HG03442 (cell line): ENCODE measurements at regions not wholly inside any gene's neighbourhood (a gene's known extent, or its start where the extent isn't known, plus 50 kb on each side); places are given as distances from the start of the nearest gene placed in this dataset.
A peak's percentile ranks its signal among the peaks of the same experiment; 100 is the strongest.
"Not testable (repeated sequence)": the region's sequence is repeated elsewhere in the genome, so short reads cannot be mapped to it uniquely, and the experiment has no call there.

Experiments used
- ATAC-seq: cut with Tn5 transposase; IDR thresholded peaks from one replicate; pipeline ENCODE4 v1.9.1; 2021; ENCODE audit warnings: mild to moderate bottlenecking, moderate library complexity; ENCODE audit not compliant: unreplicated experiment

DNA sequence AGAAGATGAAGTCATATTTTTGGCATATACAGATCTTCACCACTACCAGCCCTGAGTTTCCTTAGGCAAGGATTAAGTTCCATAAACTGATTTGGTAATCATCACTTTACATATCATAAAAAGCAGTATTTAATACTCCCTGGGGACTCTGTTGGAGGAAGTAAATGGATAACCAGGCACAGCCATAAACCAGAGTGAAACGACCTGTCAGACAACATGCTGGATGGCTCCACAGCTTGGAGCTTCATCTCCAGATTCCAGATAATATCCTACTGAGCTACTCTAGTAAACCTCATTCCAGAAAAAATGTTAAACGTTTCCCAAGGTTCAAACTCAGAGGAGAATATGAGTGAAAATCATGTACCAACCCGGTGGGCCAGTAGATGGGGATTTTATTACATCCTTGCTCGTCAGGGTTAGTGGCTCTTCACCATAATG lies 109.2 kb downstream of the BASP1 start:
- no peak for ATAC-seq

DNA sequence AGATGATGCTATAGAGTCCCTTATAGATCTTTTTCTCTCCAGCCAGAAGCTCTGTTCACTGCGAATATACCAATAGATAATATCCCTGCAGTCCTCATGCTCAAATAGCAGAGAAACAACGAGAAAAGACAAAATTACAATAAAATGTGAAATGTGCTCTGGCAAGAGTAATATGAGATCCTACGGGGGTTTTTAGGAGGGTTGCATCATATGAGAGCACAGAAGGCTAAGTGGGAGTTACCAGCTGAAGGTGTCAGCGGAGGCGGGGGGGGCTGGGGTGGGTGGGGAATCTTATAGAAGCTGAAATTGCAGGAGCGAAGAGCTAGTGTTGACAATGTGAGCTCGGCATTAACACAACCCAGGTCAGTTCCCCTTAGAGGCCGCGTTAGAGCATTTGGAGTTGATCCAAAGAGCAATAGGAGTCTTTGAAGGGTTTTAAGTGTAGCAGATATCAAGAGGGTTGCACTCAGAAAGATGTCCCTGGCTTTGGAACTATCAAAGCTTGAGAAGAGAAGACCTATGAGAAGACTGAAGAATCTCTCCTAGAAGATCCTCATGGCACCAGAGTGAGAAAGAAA lies 109.7 kb downstream of the BASP1 start:
- no peak for ATAC-seq

DNA sequence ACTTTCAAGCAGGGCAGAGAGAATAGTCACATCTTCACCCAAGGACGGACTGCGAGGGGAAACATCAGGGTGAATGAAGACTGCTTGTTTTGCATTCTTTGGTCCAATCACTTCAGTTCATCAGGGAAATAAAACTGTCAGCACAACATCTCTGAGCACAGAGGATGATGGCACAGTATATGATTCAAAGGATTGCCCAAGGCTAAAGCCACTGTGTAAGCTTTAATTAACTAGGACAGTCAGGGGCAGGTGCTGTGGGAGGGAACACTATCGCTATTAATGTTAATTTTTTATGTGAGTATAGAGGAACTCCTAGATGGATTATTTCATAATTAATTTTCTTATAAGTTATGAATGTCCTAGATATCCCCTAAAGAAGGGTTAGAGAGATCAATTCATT lies 112.1 kb downstream of the BASP1 start:
- ATAC-seq, result no peak

DNA sequence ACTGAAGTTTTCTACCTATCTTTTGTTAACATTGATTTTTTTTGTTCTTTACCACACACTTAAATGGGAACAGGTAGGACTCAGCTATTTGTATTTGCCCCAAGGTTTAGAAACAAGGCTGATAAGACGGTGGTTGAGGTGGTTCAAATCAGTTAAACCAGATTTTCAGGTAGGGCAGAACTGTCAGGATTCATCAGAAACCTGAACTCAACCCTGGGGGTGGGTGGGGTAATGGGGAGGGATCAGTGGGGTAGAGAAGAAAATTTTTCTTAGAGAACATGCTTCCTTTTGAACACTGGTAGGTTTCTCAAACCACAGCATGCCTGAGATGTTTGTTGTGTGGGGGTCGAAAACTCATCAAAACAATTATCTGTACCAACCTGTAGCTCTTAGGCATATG lies 113.0 kb downstream of the BASP1 start:
- ATAC-seq, result no peak

DNA sequence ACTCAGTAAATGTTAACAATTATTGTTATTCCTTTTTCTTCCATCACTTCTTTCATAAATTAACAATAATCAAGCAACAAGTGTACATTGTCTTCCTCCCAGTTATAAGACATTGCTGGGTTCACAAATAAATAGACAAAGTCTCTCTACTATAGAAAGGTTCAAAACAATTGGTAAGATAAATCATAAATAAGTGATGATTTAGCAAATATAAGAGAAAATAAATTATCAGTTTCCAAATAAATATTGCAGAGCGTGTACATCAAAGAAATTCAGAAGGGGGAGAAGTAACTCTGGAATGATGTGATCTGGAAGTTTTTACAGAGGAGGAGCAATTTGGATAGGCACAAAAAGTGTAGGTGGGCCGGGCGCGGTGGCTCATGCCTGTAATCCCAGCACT lies 114.2 kb downstream of the BASP1 start:
- no peak for ATAC-seq

DNA sequence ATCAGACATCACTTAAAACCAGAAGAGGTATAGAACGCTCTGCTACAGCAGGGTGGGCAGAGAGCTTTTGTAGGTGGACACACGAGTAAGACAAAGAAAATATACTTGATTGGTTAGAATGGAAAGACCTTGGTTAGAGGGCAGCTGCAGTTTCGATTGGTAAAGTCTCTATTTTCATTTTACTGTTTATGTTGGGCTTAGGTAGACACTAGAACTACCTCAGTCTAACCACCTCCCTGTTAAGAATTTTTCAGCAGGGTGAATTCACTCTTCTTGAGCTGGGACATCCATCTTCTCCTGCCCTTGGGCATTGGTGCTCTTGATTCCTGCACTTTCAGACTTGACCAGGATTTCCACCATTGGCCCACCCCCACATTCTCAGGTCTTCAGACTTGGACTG lies 116.3 kb downstream of the BASP1 start:
- no peak for ATAC-seq

DNA sequence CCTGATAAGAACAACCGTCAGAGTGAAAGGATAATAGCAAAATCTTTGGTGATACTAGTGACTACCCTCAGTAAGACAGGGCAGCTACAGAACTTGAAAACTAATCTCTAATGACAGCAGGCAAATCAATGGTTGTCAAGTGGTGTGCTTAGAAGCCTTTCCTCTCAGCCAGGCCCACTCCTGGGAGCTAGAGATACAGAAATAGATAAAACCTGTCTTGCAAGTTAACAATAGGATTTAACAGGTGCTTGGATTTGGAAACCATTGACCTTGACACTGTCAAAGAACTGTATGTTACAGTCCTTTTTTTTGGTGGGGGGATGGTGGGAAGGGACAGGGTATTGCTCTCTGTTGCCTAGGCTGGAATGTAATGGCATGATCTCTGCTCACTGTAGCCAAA lies 118.6 kb downstream of the BASP1 start:
- no peak for ATAC-seq

DNA sequence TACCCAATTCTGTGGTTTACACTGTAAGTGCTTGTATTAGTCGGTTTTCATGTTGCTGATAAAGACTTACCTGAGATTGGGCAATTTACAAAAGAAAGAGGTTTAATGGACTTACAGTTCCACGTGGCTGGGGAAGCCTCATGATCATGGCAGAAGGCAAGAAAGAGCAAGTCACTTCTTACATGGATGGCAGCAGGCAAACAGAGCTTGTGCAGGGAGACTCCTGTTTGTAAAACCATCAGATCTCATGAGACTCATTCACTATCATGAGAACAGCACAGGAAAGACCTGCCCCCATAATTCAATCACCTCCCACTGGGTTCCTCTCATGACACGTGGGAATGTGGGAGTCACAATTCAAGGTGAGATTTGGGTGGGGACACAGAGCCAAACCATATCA lies 119.3 kb downstream of the BASP1 start:
- not testable (repeated sequence) for ATAC-seq

DNA sequence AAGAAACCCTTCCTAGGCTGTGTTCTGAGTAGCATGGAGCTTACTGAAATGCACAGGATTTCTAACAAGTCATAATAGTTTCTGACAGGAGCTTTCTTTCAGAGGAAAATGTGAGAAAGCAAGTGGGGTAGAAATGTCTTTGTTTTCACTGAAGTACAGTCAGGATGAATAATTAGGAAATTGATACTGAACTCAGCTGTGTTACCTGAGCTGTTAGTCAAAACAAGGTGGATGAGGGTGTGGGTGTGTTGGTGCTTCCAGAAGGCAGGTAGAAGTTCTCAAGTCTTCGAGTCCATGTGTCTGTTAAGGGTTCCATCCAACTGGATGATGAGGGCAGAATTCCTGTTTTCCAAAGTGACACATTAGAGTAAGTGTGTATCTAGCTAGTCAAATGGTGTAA lies 122.4 kb downstream of the BASP1 start:
- no peak for ATAC-seq

DNA sequence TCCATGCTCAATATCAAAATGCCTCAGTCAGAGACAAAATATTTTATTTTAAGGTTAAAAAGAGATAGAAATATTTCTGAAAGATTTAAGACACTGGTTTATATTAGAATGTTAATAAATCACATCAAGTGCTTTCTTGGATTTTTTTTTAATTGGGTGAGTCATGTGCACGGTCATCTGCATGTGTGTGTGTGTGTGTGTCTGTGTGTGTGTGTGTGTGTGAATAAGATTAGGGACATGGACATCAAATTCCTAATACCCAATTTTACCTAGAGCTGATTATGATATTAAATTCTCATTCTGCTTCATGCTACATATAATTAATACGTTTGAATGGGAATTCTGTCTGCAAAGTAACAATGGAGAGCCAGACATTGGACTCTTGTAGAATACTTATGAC lies 122.9 kb downstream of the BASP1 start:
- ATAC-seq, result no peak

DNA sequence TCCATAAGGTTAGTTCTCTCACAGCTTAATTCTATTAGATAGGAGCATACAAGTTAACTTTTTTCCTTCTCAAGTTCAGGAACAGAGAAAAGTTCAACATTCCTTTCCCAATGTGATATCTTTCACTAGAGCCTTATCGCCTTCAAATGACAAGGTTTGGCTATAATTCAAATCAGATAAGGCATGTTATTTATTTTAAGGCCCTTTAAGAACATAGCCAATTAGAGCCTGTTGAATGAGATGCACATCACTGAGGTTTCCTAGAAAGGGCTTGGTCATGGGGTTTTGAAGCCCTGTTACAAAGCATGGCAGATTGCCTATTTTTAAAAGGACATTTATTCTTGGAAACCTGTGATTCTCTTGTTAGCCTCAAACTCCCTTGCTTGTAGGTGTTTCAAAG lies 123.4 kb downstream of the BASP1 start:
- no peak for ATAC-seq

DNA sequence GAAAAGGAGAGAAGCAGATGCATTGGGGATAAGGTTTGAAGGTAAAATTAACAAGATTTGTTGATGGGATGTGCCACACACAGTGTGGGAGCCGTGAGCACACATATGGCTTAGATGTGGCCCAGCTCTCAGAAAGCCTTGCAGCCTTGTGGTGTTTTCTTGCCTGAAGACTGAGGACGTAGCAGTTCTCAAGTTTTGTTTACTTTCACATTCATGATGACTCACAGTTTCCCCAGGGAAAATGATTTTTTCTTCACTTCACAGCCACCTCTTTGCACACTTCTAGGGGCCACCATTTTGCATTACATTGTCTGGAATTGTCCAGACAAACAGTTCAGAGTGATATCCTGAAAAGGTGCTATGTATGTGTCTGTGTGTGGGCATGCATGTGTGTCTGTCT lies 126.2 kb downstream of the BASP1 start:
- ATAC-seq, result peak; percentile 98

DNA sequence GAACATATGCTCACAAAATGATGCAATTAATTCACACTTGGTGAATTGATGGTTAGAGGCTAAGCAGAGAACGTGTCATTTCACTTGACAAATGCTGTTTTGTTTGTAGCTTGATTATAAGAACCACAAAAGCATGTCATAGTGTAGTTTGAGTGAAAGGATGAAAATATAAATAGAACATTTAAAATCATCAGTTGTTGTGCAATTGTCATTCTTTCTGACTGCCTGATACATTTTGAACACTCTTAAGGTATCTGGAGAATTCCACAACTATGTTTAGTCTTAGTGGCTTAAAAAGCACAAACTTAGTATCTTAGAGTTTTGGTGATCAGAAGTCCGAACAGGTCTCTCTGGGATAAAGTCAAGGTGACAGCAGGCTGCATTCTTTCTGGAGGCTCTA lies 129.4 kb downstream of the BASP1 start:
- no peak for ATAC-seq

DNA sequence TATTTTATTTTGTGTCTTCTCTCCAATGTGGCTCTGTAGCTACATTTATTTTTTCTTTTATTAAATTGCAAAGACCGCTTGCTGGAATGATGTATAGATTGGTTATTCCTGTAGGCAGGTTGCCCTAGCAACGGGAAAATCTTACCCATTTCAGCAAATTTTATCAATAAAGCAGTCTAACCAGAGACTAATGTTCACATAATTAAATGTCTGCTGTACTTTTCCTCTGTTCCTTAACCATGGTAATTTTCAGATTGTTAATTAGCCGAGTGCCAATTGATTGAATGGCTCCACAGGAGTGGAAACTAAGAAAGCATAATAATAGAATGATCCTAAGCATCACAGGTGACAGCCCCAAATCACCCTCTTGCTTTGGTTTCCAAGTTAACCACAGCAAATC lies 134.8 kb downstream of the BASP1 start:
- ATAC-seq, result no peak

DNA sequence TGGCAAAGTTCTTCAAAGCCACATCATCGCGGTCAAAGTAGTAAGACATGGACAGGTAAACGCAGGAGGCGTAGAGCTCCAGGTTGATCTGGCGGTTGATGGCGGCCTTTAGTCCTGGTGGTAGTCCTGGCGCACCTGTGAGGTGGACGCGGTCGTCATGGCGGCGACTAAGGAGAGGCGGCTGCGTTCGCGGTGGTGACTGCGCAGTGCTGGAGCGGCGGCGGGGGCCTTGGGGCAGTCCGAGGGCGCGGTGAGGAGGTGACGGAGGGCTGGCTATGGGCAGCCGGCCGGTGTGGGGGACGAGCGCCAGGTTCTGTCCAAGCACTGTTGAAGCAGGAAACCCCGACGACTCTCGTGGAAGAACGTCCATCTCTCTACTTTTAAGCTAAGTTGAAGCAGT lies 136.8 kb downstream of the BASP1 start:
- no peak for ATAC-seq

DNA sequence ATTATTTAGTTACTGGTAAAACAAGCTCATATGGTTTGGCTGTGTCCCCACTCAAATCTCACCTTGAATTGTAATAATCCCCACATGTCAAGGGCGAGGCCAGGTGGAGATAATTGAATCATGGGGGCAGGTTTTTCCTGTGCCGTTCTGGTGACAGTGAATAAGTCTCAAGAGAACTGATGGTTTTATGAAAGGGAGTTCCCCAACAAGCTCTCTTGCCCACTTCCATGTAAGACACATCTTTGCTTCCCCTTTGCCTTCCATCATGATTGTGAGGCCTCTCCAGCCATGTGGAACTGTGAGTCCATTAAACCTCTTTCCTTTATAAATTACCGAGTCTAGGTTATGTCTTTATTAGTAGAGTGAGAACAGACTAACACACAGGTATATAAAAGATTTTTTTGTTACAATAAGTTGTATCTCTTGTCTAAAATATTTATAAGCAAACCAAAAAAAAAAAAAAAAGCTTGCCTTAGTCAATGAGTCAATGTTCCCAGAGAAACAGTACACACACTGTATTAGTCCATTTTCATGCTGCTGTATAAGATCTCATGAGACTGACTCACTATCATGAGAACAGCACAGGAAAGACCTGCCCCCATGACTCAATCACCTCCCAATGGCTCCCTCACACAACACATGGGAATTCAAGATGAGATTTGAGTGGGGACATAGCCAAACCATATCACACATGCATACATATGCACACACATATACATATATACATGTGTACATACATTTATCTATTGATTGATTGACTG lies 138.3 kb downstream of the BASP1 start:
- ATAC-seq, result no peak

DNA sequence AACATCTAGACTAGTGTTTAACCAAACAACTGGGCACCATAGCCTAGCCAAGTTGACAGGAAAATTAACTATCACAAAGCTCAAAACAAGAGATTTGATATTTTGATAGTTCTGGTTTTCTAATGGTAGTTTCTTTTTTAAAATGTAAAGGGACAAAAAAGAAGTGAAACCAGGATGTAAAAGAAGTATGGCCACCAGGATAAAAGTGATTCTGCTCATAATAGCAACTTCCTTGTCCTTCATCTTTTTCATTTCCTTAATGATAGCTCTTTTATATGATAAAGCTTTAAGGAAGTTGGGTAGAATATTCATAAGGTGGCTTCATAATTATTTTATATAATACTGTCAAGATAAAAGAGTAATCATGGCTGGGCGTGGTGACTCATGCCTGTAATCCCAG lies 139.1 kb downstream of the BASP1 start:
- ATAC-seq, result no peak

DNA sequence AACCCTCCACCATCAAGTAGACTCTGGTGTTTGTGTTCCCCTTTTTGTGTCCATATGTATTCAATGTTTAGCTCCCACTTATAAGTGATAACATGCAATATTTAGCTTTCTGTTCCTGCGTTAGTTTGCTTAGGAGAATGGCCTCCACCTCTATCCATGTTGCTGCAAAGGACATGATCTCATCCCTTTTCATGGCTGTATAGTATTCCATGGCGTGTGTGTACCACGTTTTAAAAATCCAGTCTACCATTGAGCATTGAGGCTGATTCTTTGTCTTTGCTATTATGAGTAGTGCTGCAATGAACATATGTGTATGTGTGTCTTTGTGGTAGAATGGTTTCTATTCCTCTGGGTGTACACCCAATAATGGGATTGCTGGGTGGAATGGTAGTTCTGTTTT lies 140.1 kb downstream of the BASP1 start:
- ATAC-seq, result no peak

DNA sequence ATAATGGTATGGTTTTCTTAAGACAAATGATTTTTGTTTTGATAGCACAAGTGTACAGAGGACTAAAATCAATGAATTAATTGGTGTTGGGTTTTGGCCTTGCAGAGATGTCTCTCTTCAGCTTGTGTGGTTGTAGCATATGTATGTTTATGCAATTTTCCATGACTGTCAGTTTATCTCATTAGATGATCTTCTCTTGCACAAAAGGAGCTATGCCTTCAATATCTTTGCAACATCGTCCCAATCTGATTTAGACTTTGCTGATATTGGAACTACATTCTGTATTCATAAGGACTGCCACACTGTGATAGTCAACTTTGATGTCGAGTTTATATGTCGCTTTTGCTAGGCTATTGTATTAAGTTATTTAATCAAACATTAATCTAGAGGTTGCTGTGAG lies 140.0 kb upstream of the TAF11L2 start:
- ATAC-seq, result no peak

DNA sequence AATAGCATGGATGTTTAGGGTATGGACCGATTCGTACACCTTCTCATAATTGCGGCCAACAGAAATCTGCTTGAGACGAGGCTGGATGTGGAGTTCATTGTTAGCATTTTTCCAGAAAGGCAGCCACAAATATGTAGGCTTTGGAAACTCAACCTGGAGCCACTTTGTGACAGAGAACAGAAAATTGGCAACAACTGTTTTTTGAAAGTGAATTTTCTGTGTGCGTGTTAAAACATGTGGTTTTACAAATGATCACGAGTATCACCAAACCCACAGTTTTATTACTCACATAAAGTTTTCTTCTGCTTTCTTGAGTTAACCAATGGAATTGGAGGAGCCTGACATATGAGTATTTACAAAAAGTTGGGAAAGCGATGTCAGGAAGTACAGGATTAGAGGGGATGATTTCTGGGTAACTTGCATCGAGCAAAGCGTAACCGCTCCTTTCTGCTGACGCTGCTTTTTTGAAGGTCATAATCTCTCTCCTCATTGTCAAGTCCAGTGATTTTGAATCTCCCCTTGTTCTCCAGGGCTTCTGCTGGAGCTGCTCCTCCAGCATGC lies 138.5 kb upstream of the TAF11L2 start:
- no peak for ATAC-seq

DNA sequence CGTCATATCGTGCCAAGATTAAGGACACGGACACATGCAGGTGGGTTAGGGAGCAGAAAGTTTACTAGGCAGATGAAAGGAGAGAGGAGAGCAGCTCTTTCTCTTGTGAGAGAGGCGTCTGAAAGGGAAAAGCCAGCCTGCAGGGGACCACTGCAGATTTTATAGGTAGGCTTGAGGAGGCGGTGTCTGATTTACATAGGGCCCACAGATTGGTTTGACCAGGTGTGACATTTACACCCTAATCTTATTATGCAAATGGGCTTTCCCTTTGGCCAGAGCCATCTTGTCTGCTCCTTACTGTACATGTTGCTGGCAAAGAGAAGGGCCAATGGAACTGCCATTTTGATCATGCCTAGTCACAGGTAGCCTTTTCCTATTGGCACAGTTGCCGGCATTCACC lies 137.2 kb upstream of the TAF11L2 start:
- ATAC-seq, result no peak

DNA sequence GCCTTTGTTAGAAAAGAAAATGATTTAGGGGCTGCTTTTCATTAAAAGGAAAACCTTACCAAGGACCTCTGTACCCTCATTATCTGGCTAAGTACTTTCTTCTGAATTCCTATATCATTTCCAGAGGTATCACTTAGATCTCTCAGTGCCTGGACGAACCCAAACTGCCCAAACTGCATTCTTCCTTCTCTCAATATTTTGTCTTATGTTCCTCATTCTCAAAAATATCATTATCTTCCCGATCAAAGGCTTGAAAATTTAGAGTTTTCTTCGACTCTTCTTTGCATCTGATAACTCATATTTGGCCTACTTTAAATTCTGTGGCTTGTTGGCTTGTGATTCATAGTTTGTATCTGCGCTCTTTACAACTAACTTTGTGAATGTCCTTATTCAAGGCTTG lies 136.7 kb upstream of the TAF11L2 start:
- no peak for ATAC-seq
